ENCODE measurements at regions not wholly inside any gene's neighbourhood (a gene's known extent, or its start where the extent isn't known, plus 50 kb on each side); places are given as distances from the start of the nearest gene placed in this dataset.

DNA sequence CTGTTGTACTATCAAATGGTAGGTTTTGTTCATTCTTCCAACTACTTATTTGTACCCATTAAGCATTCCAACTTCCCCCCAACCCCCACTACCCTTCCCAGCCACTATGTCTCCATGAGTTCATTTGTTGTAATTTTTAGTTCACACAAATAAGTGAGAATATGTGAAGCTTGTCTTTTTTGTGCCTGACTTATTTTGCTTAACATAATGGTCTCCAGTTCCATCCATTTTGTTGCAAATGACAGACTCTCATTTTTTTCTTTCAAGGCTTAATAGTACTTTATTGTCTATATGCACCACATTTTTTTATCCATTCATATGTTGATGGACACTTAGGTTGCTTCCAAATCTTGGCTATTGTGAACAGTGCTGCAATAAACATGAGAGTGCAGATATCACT is 86.2 kb downstream of the ALG10B start:
- FAIRE-seq (no peak), DNase-seq (ENCODE audit: extremely low read depth in 1 of 4, low spot score in 3 of 4) (no peak), ATAC-seq (no peak)
- Histone ChIP-seq H3K9me1 (ENCODE audit: control insufficient read depth, insufficient read depth, low read length) (no peaks in the 10 kb centered on the region), H3K27ac (ENCODE audit: extremely low read depth, low read depth, low read length) (no peak overlapping the region), H4K20me1 (replicated peaks; ENCODE audit: control insufficient read depth, insufficient read depth, low read length) (no peaks in the 10 kb centered on the region), H3K4me3 (no peak overlapping the region), H3K79me2 (ENCODE audit: control insufficient read depth, insufficient read depth, low read length) (no peaks in the 10 kb centered on the region), H3K4me1 (replicated peaks in 1 of 2; ENCODE audit: control insufficient read depth in 2 of 2, insufficient read depth in 2 of 2, low read length in 2 of 2) (no peaks in the 10 kb centered on the region), H3K4me2 (ENCODE audit: insufficient read depth, low read length) (no peak overlapping the region), H3K9ac (ENCODE audit: insufficient read depth in 1 of 2, low read depth in 2 of 2, low read length in 2 of 2) (no peak overlapping the region), H3K27me3 (ENCODE audit: control insufficient read depth in 2 of 2, insufficient read depth in 2 of 2, low read length in 2 of 2) (no peaks in the 10 kb centered on the region), H2AFZ (ENCODE audit: low read depth, low read length) (no peak overlapping the region), H3K36me3 (ENCODE audit: control insufficient read depth, insufficient read depth, low read length) (no peaks in the 10 kb centered on the region), H3K9me3 (replicated peaks; ENCODE audit: control insufficient read depth, insufficient read depth, low read depth, low read length) (no peaks in the 10 kb centered on the region)
- no TSS peak for BruUV-seq (replicated peaks)
- ChIA-PET CTCF (ENCODE audit: low intra/inter-chr PET ratio) (no interaction called here), POLR2A (no interaction called here)
- intact Hi-C loops (cut with micrococcal nuclease) (no loop called here), in situ Hi-C loops (cut with MboI) (no loop called here)
- no peak for TF ChIP-seq ETV1 (tag; conservative IDR thresholded peaks at IDR 0.05; ENCODE audit: low read depth)
- TF ChIP-seq, protein P1, sequence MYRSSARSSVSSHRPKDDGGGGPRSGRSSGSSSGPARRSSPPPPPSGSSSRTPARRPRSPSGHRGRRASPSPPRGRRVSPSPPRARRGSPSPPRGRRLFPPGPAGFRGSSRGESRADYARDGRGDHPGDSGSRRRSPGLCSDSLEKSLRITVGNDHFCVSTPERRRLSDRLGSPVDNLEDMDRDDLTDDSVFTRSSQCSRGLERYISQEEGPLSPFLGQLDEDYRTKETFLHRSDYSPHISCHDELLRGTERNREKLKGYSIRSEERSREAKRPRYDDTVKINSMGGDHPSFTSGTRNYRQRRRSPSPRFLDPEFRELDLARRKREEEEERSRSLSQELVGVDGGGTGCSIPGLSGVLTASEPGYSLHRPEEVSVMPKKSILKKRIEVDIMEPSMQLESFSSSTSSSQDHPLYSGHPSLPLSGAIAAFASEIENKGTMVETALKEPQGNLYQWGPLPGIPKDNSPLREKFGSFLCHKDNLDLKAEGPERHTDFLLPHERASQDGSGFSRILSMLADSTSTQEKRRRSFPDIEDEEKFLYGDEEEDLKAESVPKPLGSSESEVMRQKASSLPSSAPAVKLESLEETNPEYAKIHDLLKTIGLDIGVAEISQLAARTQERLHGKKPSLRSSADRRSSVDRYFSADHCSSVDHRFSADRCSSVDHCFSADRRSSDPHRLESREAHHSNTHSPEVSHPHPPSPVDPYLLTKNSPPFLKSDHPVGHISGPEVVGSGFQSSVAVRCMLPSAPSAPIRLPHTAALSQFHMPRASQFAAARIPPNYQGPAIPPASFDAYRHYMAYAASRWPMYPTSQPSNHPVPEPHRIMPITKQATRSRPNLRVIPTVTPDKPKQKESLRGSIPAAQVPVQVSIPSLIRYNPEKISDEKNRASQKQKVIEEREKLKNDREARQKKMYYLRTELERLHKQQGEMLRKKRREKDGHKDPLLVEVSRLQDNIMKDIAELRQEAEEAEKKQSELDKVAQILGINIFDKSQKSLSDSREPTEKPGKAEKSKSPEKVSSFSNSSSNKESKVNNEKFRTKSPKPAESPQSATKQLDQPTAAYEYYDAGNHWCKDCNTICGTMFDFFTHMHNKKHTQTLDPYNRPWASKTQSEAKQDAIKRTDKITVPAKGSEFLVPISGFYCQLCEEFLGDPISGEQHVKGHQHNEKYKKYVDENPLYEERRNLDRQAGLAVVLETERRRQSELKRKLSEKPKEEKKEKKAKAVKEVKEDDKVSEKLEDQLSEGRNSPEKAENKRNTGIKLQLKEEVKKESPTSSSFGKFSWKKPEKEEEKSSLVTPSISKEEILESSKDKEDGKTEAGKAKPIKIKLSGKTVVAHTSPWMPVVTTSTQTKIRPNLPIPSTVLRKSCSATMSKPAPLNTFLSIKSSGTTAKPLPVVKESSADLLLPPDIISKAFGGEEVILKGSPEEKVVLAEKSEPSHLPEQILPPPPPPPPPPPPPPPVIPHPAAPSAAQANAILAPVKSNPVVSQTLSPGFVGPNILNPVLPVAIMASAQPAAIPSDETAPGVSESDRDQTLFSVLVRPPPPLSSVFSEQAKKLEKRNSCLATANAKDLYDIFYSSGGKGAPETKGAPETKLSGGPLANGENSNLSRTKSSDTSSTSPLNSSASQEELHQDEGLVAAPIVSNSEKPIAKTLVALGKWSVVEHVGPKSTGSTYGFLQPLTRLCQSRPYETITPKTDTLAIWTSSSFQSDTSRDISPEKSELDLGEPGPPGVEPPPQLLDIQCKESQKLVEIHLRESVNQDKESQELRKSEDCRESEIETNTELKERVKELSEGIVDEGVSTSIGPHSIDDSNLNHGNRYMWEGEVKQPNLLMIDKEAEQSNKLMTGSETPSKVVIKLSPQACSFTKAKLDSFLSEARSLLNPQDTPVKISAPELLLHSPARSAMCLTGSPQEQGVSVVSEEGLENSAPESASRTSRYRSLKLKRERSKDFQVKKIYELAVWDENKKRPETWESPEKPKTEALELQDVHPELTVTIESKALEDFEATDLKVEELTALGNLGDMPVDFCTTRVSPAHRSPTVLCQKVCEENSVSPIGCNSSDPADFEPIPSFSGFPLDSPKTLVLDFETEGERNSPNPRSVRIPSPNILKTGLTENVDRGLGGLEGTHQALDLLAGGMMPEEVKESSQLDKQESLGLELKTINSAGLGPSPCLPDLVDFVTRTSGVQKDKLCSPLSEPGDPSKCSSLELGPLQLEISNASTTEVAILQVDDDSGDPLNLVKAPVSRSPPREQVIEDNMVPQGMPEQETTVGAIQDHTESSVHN (IDR thresholded peaks at IDR 0.05; ENCODE audit: borderline replicate concordance in 1 of 2, low read depth in 1 of 2) = no peak
- no peak for TF ChIP-seq MED1 (CRISPR knock-in tag; IDR thresholded peaks at IDR 0.05; ENCODE audit: borderline replicate concordance)
- TF ChIP-seq, protein P2, sequence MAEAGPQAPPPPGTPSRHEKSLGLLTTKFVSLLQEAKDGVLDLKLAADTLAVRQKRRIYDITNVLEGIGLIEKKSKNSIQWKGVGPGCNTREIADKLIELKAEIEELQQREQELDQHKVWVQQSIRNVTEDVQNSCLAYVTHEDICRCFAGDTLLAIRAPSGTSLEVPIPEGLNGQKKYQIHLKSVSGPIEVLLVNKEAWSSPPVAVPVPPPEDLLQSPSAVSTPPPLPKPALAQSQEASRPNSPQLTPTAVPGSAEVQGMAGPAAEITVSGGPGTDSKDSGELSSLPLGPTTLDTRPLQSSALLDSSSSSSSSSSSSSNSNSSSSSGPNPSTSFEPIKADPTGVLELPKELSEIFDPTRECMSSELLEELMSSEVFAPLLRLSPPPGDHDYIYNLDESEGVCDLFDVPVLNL (CRISPR knock-in tag; IDR thresholded peaks at IDR 0.05; ENCODE audit: low read depth) = no peak
- TF ChIP-seq BACH1 (tag; IDR thresholded peaks at IDR 0.05) = no peak
- no peak for TF ChIP-seq ZNF644 (tag; IDR thresholded peaks at IDR 0.05; ENCODE audit: low read depth)
- TF ChIP-seq MBD2 (IDR thresholded peaks at IDR 0.05; ENCODE audit: borderline replicate concordance, low read depth) = no peak
- TF ChIP-seq, protein P3, sequence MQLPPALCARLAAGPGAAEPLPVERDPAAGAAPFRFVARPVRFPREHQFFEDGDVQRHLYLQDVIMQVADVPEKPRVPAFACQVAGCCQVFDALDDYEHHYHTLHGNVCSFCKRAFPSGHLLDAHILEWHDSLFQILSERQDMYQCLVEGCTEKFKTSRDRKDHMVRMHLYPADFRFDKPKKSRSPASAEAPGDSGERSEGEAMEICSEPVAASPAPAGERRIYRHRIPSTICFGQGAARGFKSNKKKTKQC (CRISPR knock-in tag; IDR thresholded peaks at IDR 0.05) = no peak
- TF ChIP-seq, protein P4, sequence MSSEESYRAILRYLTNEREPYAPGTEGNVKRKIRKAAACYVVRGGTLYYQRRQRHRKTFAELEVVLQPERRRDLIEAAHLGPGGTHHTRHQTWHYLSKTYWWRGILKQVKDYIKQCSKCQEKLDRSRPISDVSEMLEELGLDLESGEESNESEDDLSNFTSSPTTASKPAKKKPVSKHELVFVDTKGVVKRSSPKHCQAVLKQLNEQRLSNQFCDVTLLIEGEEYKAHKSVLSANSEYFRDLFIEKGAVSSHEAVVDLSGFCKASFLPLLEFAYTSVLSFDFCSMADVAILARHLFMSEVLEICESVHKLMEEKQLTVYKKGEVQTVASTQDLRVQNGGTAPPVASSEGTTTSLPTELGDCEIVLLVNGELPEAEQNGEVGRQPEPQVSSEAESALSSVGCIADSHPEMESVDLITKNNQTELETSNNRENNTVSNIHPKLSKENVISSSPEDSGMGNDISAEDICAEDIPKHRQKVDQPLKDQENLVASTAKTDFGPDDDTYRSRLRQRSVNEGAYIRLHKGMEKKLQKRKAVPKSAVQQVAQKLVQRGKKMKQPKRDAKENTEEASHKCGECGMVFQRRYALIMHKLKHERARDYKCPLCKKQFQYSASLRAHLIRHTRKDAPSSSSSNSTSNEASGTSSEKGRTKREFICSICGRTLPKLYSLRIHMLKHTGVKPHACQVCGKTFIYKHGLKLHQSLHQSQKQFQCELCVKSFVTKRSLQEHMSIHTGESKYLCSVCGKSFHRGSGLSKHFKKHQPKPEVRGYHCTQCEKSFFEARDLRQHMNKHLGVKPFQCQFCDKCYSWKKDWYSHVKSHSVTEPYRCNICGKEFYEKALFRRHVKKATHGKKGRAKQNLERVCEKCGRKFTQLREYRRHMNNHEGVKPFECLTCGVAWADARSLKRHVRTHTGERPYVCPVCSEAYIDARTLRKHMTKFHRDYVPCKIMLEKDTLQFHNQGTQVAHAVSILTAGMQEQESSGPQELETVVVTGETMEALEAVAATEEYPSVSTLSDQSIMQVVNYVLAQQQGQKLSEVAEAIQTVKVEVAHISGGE (CRISPR knock-in tag; IDR thresholded peaks at IDR 0.05) = no peak
